COR-L47 (cell line): ENCODE measurements at regions not wholly inside any gene's neighbourhood (a gene's known extent, or its start where the extent isn't known, plus 50 kb on each side); places are given as distances from the start of the nearest gene placed in this dataset.

Experiments
- DNase-seq: peaks from one replicate; lab custom pipeline; 2025; lab: John Stamatoyannopoulos, UW

DNA sequence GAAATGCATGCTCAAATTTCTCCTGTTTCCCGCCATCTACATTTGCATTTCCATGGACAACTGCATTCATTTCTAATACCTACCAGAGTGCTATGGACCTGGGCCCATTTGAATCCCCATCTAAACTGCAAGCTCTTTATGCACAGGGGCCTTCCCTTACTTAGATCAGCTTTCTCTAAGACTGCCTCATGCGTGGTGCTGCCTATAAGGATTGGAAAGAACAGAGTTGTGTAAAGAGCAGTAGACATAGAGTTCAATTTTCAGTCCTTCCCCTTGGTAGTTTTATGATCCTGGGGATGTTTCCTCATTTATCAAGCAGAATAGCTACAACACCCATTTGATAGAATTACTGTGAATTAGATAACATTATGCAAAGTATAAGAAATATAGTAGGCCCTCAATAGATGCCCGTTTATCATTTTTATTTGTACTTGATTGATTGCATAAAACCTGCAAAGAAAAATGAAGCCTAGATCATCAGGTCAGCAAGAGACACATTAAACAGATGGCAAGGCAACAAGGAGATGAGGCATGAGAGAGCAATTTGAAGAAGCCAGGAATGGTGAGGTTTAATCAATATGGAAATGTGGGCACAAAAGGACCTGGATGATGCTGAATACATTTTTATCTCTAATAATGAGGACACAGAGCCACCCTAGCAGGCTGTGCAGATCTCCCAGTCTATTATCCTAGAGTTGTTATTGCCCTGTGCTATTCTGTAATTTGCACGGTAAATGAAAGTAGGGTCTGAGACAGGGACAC lies 359.7 kb downstream of the FAM181B start:
- no peak for DNase-seq

GRCh38 chr11:82365351-82365750 lies 368.3 kb downstream of the FAM181B start:
- no peak for DNase-seq

- no peak for DNase-seq
Observed at GRCh38 chr11:82356316-82356715, 377.3 kb downstream of the FAM181B start.

- DNase-seq, result no peak
Observed at GRCh38 chr11:82355313-82355823, 378.3 kb downstream of the FAM181B start.

GRCh38 chr11:82326853-82327252 lies 406.8 kb downstream of the FAM181B start:
- DNase-seq, result no peak

- DNase-seq, result no peak
Observed at GRCh38 chr11:82321206-82321605, 412.5 kb downstream of the FAM181B start.

DNA sequence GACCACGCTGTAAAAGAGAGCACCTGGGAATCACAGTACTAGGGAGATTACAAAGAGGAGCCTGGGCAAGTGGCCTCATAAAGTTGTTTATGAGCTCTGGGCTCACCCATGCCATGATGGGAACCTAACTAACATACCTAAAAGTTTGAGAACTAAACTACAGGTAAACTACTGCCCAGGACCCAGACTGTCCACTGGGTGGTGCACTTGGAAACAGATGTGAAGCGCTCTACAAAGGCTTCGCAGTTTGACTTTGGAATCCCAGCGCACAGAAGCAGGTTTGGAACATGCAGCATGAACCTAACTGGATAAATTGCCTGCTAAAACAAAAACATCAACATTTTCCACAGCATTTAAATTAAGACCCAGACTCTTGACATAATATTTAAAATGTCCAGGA lies 418.6 kb downstream of the FAM181B start:
- DNase-seq, result no peak

DNA sequence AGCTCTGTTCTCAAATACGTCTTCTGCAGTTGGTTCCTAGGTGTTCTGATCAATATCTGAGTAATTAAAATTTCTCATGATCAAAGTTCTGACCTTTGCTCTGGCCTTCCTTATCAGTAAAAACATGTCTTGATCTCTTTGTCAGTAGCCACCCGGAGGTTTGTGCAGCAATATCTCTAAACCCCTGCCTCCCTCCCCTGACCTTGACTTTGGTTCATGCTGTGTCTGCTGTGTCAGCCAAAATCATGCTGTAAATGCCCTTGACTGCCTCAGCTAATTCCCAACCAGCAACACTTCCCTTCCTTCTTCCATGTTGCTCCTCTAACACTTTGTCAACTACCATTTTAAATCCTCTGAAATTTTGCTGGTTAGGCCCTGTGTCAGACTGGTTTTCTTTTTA lies 424.7 kb downstream of the FAM181B start:
- no peak for DNase-seq

DNA sequence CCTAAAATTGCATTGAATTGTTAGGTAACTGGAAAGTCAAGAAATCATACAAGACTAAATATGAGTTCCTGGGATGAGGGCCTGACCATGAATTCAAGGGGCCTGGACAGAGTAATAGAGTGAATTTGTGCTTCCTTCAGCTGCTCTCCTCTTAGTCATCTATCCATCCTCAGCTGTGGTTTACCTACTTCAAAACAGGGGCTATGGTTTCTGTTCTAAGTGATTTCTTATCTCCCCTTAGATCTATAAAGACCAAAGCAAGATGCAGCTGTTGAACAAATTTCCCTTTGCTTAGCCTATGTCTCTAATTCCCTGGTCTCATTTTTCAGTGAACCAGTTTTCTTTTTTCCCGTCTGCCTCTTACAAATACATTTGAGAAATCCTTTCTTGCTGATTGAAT lies 428.5 kb downstream of the FAM181B start:
- no peak for DNase-seq

GRCh38 chr11:82303671-82304070 lies 430.0 kb downstream of the FAM181B start:
- no peak for DNase-seq

- no peak for DNase-seq
Observed at GRCh38 chr11:82288471-82288870, 445.2 kb downstream of the FAM181B start.

DNA sequence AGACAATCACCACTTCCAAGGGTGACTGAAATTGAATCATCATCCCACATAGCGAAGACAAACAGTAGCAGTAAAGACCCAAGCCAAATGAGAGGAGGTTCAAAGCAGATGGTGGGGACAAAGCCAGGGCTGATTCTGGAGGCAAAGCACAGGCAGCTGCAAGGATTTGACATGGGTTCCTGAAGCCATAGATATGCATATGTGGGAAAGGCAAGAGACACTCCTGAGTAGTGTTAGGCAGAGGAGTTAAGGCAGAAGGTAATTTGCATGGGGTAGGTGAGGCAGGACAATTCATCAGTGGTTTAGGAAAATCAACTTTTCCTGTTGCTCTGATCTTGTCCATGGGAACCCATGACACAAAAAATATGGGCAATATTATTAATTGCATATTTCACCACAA lies 462.8 kb downstream of the FAM181B start:
- no peak for DNase-seq

- DNase-seq, result no peak
Observed at GRCh38 chr11:82268627-82269026, 465.0 kb downstream of the FAM181B start.

- no peak for DNase-seq
Observed at GRCh38 chr11:82267186-82267585, 466.5 kb downstream of the FAM181B start.

- DNase-seq, result no peak
Observed at GRCh38 chr11:82261367-82261766, 472.3 kb downstream of the FAM181B start.

DNA sequence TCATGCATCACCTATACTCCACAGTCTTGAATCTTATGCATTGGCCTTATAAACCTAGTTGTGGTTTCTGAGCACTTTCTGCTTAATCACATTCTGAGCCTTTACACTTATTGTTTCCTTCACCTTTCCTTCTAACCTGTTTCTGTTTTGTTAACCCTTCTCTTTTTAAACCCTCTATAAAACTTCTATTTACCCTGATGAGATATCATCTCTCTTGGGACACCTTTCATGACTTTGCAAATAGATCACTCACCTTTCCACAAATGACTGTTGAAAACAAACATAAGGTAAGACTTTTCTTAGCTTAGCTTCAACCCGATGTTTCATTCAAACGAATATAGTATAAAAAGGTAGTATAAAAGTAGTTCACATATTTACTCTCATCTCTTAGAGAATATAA lies 483.6 kb downstream of the FAM181B start:
- DNase-seq, result no peak

DNA sequence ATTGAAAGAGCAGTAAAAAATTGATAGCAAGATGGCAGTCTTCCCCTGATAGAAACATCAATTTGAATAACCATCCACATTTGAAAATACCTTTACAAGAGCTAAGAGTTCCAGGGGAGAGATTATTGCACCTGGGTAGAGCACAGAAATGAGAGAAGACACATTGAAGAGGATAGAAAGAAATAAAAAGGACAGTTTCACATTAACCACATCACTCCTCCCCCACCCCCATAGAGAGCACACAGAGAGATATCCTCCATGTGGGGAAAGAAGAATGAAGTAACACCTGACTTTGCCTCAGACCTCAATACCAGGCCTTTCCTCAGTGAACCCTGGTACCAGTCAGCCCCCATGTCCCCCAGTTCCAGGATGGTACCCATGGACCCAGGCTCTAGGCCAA lies 486.7 kb downstream of the FAM181B start:
- DNase-seq, result no peak

GRCh38 chr11:82239498-82239897 lies 494.2 kb downstream of the FAM181B start:
- DNase-seq, result no peak

GRCh38 chr11:82234256-82234655 lies 499.4 kb downstream of the FAM181B start:
- no peak for DNase-seq

- no peak for DNase-seq
Observed at GRCh38 chr11:82233201-82233600, 500.5 kb downstream of the FAM181B start.

DNA sequence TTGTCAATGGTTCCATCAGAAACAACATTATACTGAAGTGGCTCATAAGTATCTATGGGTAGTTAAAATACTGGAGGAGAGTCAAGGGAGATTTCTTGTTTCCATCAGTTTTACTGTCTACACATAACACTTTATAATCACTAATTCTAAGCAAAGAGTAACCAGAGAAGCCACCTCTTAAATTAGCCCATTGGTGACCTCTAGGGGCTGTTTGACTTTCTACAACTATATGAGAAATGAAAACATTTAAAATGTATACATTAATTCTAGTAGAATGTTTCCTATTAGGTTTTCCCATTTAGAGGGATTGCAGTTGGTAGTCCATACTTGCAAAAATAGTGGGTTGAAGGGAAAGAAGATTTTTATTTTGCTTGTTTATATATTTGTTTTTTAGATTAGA lies 504.3 kb downstream of the FAM181B start:
- DNase-seq, result peak; percentile 55

GRCh38 chr11:82225930-82226329 lies 507.7 kb downstream of the FAM181B start:
- peak; percentile 6 for DNase-seq

DNA sequence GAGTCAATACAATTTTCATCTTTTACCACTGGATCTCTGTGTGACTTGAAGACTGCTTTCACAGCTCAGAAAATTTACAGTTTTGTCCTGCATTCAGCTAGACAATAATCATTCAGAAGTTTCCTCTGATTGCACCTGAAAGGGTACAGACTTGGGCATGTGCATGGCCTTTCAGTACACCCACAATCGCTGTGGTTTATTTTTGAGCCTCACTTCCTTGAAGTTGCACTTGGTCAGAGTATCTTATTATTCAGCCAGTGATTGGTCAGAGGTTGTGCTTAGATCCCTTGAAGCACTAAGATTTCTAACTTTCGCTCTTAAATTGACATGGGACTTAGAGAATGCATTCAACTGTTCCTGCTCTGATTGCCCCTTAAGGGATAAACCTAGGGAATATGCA lies 508.2 kb downstream of the FAM181B start:
- no peak for DNase-seq

DNA sequence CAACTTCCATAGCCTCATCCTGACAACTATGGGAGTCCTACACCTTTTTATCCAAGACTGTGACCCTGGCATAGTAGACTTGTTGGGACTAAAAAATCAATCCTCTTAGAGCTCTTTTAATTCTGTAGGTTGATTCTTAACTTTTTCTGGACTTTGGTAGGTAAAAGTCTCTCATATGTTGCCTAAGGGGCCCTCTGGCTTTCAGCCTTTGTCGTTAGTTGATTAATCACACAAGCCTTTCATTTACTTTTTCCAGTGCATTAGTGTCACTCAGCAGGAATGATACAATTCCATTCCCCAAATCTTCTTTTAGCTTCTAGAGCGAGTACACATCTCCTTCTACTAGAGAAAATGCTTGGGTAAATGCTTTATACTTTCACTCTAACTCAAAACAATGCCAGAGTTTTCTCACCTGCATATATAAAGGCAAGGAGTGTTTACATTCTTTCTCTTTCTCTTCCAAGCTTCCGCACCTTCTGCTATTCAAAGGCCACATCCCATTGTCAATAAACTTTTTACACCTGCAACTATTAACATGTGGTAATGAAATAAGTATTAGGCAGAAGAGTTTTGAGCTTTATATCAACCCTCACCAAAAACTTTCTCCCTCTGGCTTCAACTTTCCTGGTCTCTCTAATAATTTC lies 516.6 kb downstream of the FAM181B start:
- DNase-seq, result no peak
